ENCODE measurements at regions not wholly inside any gene's neighbourhood (a gene's known extent, or its start where the extent isn't known, plus 50 kb on each side); places are given as distances from the start of the nearest gene placed in this dataset.

- intact Hi-C loops (cut with micrococcal nuclease; ENCODE audit: unreplicated experiment) = no loop called here
- no peak overlapping the region for H3K27ac ChIP-seq
These were observed 605.8 kb upstream of the CAMK1G start for GRCh38 chr1:208977638-208978256.

GRCh38 chr1:208979776-208980175, 603.7 kb upstream of the CAMK1G start:
- no peak for DNase-seq
- Histone ChIP-seq H3K9me2 (ENCODE audit: insufficient read depth) (no peaks in the 10 kb centered on the region), H3K27ac (no peak overlapping the region), H3K79me2 (ENCODE audit: low read depth) (no peaks in the 10 kb centered on the region), H4K20me1 (ENCODE audit: insufficient read depth) (no peaks in the 10 kb centered on the region), H3K9me3 (ENCODE audit: insufficient read depth, low read depth) (no peaks in the 10 kb centered on the region), H3K4me1 (replicated peaks; ENCODE audit: insufficient read depth) (no peaks in the 10 kb centered on the region), H3K27me3 (ENCODE audit: insufficient read depth, low read depth) (no peaks in the 10 kb centered on the region), H3K4me3 (no peak overlapping the region), H3K36me3 (ENCODE audit: low read depth) (no peaks in the 10 kb centered on the region), H3K4me2 (no peak overlapping the region), H2AFZ (no peak overlapping the region), H3F3A (ENCODE audit: insufficient read depth, low read depth) (no peaks in the 10 kb centered on the region)
- BruUV-seq (replicated peaks) = no TSS peak
- POLR2A ChIA-PET (ENCODE audit: unreplicated experiment) = no interaction called here
- intact Hi-C loops (cut with micrococcal nuclease; ENCODE audit: unreplicated experiment) = no loop called here
- TF ChIP-seq EZH2 (IDR thresholded peaks at IDR 0.05; ENCODE audit: low read depth) (no peak), CTCF (conservative IDR thresholded peaks at IDR 0.05) (no peak)
- CTCF ChIA-PET = no interaction called here

More at GRCh38 chr1:208977638-208978256, 605.8 kb upstream of the CAMK1G start:
- no peak for TF ChIP-seq CTCF (conservative IDR thresholded peaks at IDR 0.05)
- no peak for TF ChIP-seq EZH2 (IDR thresholded peaks at IDR 0.05; ENCODE audit: low read depth)
- Histone ChIP-seq H3K27me3 (ENCODE audit: insufficient read depth, low read depth) (no peaks in the 10 kb centered on the region), H4K20me1 (ENCODE audit: insufficient read depth) (no peaks in the 10 kb centered on the region), H2AFZ (no peak overlapping the region), H3K4me3 (no peak overlapping the region), H3F3A (ENCODE audit: insufficient read depth, low read depth) (no peaks in the 10 kb centered on the region), H3K36me3 (ENCODE audit: low read depth) (no peaks in the 10 kb centered on the region), H3K79me2 (ENCODE audit: low read depth) (no peaks in the 10 kb centered on the region), H3K9me3 (ENCODE audit: insufficient read depth, low read depth) (no peaks in the 10 kb centered on the region; the same call in 1 of the 2 replicates), H3K4me2 (no peak overlapping the region), H3K4me1 (replicated peaks; ENCODE audit: insufficient read depth) (no peaks in the 10 kb centered on the region), H3K9me2 (ENCODE audit: insufficient read depth) (no peaks in the 10 kb centered on the region)
- CTCF ChIA-PET = no interaction called here
- DNase-seq = no peak
- no TSS peak for BruUV-seq (replicated peaks)
- POLR2A ChIA-PET (ENCODE audit: unreplicated experiment) = no interaction called here

DNA sequence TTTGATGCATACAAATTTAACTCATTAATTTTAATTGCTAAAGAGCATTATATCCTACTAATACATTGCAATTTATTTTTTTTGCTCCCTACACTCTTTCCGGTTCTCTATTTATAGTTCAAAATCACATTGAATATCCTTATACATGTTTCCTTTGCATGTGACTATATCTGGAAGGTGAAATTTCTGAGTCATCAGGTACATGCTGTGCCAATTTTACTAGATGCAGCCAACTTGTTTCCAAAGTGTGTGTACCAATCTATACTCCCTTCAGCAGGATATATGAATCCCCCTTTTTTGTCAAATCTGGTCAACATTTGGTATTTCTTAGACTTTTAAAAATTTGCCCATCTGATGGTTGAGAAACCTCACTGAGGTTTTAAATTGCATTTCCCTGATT, 602.9 kb upstream of the CAMK1G start:
- no peak overlapping the region for H3K4me3 ChIP-seq
- no peaks in the 10 kb centered on the region for H3K27me3 ChIP-seq (ENCODE audit: insufficient read depth, low read depth)
- no peaks in the 10 kb centered on the region for H3K9me3 ChIP-seq (ENCODE audit: insufficient read depth, low read depth)
- H3K79me2 ChIP-seq (ENCODE audit: low read depth) = no peaks in the 10 kb centered on the region
- no peak overlapping the region for H2AFZ ChIP-seq
- TF ChIP-seq CTCF (conservative IDR thresholded peaks at IDR 0.05) = no peak
- TF ChIP-seq EZH2 (IDR thresholded peaks at IDR 0.05; ENCODE audit: low read depth) = no peak
- H3K4me1 ChIP-seq (replicated peaks; ENCODE audit: insufficient read depth) = no peaks in the 10 kb centered on the region
- no peaks in the 10 kb centered on the region for H3K36me3 ChIP-seq (ENCODE audit: low read depth)
- no peaks in the 10 kb centered on the region for H3F3A ChIP-seq (ENCODE audit: insufficient read depth, low read depth)
- no peak overlapping the region for H3K4me2 ChIP-seq
- intact Hi-C loops (cut with micrococcal nuclease; ENCODE audit: unreplicated experiment) = no loop called here
- H3K27ac ChIP-seq = no peak overlapping the region
- CTCF ChIA-PET = no interaction called here
- no peaks in the 10 kb centered on the region for H4K20me1 ChIP-seq (ENCODE audit: insufficient read depth)
- POLR2A ChIA-PET (ENCODE audit: unreplicated experiment) = no interaction called here
- no TSS peak for BruUV-seq (replicated peaks)
- no peak for DNase-seq
- no peaks in the 10 kb centered on the region for H3K9me2 ChIP-seq (ENCODE audit: insufficient read depth)

Measured in PC-9 (cell line).